ENCODE measurements at regions not wholly inside any gene's neighbourhood (a gene's known extent, or its start where the extent isn't known, plus 50 kb on each side); places are given as distances from the start of the nearest gene placed in this dataset.
A peak's percentile ranks its signal among the peaks of the same experiment; 100 is the strongest.

DNA sequence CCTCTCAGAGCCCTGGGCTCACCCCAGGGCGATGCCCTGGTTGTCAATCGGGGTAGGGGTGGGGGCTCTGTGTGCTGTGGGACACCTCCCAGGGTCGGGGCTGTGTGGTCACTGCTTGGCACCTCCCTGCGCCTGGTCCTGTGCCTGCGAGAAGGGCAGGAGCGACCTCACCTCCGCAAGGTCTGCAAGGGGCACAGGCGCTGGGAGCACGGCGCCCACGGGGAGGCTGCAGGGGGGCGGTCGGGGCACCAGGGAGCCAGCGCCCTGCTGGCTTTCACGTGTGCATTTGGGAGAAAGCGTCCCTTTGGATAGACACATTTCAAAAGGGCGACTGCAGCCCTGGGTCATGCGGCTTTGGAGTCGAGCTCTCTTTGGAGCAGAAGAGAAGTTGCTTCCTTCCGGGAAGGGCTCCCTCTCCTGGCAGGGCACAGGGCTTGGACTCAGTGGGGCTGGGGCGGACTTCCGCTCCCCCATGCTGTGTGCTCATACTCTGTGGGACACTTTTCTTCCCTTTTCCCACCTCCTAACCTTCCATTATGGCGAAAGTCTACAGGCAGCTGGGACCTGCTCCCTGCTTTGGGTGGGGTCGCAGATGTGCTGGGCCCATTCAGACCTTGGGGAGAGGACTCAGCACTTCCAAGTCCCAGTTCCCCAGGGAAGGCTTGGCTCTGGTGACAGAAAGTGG lies 52.9 kb upstream of the SLC28A3 start:
- no peak for DNase-seq

DNA sequence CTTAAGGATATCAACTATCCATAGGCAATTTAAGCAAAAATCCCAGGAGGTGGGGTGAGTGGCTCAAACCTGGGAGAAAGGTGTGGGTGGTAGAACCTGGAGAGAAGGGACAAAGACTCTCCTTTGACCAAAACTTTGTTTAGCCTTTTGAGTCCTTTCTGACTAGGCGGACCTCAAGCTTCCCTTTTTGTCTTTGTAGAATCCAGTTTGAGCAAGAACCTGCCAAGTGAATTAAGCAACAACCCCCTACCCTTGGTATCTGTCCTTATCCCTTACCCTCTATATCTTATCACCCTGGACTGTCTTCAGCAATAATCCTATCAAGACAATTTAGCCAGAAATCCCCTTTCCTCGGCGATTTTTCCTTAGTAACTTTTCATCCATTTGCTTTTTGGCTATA lies 53.5 kb upstream of the SLC28A3 start:
- DNase-seq, result no peak

DNA sequence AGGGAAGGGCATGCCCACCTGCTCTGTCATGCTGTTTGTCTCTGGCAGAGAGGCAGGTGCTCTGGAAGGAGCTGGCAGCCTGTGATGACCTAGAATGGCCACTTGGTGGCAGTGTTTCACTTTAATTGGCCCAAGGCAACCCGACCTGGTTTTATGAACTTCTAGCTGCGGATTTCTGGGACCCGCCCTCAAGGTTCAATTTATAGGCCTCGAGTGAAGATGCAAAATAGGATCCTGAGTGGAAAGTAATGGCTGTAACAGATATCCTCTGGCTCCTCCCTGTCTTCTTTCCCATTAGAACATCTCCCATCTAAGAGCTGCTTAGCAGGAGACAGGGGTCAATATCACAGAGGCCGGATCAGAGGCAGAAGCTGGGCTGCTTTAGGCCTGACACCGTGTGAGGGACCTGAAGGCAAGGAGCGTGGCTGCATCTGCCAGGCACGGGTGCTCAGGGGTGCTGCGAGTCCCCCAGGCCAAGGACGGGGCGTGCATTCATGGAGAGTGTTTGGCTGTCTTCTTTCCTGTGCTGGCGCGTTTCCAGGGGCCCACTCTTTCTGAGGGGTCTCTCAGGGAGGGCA lies 56.7 kb upstream of the SLC28A3 start:
- DNase-seq, result peak; percentile 65

DNA sequence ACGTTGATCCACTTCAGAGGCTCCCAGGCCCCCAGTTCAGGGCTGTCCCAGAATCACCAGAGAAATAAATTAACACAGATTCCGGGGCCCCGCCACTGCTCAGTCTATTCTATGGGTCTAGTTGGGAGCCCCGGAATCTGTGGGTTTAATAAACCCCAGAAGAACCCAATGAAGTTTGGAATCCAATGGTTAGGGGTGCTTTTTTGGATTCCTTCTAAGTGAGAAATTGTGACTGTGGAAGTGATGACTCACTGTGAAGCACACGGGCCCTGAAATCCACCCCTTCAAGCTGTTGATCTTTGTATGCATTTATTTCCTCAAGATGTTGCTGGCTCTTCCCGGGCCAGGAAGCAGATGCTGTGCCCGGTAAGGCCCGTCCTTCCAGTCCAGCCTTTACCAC lies 57.3 kb upstream of the SLC28A3 start:
- DNase-seq, result no peak

DNA sequence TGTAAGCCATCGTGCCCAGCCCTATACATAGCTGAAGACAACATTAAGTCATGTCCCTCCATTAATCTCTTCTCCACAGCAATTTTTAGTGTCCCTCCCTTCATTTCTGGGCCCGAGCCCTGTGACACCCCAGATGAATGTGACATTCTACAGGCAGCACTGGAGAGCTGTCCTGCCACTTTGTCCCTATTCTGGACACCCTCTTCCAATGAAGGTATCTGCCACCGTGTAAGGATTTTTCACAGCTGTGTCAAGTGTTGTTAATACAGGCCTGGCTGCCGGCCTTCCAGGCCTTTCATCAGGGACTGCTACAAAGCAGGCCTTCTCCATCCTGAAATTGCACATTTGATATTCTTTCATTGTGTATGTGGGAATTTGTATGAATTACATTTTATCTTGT lies 62.0 kb upstream of the SLC28A3 start:
- DNase-seq, result no peak

DNA sequence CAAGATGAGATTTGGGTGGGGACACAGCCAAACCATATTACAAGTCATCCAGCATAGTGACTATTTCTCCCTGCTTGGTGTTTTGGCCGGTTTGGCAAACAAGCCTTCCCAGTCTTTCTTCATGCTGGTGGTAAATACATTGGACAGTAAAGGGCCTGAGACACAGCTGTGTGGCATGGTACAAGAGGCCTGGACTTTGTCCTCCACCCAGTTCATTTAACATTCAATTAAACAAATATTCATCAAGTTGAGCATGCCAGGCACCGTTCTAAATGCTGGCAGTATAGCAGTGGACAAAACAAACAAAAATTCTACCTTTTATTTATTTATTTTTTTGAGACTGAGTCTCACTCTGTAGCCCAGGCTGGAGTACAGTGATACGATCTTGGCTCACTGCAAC lies 62.7 kb upstream of the SLC28A3 start:
- no peak for DNase-seq

DNA sequence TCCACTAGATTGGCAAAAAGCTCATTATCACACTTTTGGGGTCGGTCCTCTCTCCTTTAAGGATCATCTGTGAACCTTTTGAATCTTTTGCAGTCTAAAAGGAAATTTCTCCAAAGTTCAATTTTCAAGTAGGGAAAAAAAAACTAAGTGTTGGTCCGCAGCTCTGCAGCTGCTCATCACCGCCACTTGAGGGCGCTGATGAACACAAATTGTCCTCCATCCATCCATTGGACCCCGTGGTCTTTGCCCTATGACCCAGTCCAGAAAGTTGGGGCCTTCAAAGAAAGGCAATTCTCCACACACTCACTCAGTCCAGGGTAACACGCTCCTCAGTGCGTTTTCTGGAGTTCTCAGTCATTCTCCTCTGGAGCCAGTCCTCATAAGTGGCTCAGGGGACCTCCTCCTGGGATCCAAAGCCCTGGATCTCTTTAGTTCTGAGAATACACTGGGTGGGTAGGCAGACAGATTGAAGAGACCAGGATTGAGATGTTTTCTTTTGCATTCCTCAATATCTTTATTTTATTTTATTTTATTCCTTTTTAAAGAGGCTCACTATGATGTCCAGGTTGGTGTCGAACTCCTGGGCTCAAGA lies 63.6 kb upstream of the SLC28A3 start:
- DNase-seq, result no peak

DNA sequence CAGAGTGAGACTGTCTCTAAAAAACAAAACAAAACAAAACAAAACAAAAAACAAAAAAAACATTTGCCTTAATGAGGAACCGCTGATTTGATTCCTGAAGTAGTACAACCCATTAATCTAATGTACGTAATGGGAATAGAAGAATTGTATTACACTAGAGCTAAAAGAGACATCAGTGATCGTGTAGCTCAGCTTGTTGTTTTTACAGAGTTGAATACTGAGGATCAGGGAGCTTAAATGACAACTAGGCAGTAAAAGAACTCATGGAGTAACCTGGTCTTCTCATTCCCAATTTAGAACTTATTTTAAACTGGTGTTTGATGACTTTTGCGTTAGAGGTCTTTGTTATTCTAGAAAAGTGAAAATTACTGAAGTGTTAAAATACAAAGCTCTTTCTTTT lies 65.1 kb upstream of the SLC28A3 start:
- no peak for DNase-seq

DNA sequence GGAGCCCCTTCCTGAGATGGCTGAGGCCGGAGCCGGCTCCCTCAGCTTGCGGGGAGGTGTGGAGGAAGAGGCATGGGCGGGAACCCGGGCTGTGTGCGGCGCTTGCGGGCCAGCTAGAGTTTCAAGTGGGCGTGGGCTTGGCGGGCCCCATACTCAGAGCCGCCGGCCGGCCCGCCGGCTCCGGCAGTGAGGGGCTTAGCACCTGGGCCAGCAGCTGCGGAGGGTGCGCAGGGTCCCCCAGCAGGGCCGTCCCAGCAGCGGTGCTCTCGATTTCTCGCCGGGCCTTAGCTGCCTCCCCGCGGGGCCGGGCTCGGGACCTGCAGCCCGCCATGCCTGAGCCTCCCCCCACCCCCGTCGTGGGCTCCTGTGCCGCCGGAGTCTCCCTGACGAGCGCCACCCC lies 67.9 kb upstream of the SLC28A3 start:
- DNase-seq, result no peak

DNA sequence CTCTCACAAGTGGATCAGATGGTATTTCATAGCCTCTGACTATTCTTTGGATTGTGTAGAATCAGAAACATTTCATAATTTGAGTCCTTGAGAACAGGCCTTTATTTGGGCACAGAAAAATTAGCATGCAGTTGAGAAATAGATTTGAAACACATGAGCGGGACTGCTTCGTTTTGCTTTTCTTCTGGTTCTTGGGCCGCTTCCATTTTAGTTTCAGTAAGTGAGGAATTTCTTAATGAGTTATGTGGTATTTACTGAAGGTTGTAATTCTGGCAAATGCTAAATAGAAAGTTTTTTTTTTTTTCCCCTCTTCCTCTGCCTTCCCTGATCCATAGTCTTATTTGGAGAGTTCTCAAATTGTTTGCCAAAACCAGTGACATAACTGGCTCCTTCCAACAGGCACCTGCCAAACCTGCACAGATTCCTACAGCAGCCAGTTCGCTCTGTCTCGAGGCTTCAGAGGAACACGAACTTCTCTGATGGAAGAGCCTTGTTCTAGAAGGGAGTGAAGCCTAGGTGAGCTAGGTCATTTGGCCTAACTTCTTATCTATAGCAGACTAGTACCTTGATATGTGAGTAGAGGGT lies 71.2 kb upstream of the SLC28A3 start:
- no peak for DNase-seq

DNA sequence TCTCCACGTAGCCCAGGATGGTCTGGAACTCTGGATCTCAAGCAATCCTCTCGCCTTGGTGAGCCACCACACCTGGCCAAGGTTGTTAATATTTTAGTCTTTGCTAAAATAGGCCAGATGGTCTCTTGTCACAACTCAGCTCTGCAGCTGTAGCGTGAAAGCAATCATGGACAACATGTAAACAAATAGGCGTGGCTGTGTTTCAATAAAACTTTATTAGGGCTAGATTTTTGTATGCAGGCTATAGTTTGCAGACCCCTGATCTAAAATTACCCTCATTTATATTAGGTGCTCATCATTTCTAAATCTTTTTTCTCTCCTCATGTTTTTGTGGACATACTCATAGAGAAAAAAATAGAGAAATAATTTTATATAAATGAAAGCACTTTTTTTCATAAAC lies 72.1 kb upstream of the SLC28A3 start:
- DNase-seq, result no peak

DNA sequence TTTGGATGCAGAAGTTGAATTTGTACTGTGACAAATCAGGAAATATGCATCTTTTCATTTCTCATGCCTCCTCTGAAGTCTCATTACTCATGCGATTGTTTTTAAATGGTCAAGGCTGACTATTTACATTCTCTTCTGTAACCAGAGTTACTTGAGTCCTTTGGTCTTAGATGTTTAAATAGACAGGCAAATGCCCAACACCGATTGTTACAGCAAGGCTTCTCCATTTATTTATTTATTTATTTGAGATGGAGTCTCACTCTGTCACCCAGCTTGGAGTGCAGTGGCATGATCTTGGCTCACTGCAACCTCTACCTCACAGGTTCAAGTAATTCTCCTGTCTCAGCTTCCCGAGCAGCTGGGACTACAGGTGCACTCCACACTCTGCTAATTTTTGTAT lies 72.7 kb upstream of the SLC28A3 start:
- DNase-seq, result no peak

DNA sequence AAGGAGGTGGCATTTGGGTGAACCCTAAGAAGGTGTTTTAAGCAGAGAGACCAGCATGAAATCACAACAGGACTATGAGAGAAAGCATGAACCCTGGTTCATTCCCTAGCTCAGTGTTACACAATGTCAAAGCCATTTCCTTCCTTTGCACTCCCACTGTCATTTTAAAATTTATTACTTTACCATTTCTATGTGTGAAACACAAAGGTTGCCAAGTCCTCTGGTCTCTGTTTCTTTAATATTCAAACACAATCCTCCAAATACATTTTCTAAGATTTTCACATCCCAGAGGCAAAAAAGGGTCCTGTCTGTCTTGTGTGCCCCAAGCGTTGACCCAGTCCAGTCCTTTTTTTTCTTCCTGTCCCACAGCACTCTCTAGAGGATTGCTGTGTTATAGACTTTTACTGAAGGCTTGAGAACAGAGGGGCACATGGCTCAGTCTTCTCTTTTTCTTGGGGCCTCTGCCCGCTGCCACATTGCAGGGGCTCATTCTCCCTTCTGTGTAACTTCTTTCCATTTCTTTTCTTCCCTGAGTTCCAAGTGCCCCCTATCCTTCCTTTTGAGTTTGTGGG lies 78.6 kb upstream of the SLC28A3 start:
- no peak for DNase-seq

DNA sequence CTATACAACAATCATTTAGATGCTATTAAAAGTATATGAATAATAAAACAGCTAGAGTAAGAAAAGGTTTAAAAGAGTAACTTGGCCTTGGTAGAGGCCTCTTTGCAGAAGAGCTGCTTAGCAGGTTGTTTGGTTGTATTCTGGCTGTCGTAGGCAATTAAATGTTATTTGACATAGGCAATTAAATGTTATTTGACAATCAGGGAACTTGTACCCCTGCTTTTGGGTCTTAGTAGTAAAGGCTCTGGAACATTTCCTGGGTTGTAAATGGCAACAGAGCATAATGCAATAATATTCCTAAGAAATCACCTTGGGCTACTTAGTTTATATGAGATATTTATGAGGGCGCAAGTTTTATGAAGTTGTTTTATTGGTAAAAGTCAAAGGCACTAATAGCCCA lies 84.4 kb upstream of the SLC28A3 start:
- no peak for DNase-seq

DNA sequence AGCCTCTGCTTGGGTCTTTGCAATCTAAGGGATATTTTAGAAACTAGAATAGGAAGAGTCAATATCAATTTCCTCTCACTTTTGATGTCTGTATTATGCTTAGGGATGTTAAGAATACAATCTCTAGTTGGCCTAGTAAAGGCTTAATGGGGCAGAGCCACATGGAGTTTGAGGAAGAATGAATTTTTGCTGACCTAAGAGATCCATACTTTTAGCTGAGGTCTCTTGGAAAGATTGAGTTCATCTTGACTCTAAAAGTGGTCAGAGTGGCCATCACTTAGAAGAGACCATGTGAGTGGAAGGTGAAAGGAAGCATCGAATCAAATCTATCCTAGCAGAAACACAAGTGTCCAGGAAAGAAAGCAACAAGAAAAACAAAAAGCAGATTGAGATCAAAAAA lies 92.2 kb upstream of the SLC28A3 start:
- DNase-seq, result no peak

DNA sequence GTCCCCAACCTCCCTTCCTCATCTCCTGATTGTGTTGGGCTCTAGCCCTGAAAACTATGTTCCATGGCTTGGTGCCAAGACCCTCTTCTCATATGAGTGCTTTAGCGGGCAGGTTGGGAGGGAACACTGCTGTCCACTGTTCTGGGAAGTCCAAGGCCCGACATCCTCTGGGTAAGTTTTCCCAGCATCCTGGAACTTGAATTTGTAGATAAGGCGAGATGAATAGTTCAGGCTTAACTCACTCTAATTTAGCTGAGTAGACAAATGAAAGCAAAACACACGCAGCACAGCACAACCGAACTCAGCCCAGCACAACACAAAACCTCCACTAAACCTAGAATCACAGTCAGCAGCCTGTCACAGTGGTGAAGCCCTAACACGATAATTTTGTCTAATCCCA lies 95.3 kb upstream of the SLC28A3 start:
- DNase-seq, result no peak

DNA sequence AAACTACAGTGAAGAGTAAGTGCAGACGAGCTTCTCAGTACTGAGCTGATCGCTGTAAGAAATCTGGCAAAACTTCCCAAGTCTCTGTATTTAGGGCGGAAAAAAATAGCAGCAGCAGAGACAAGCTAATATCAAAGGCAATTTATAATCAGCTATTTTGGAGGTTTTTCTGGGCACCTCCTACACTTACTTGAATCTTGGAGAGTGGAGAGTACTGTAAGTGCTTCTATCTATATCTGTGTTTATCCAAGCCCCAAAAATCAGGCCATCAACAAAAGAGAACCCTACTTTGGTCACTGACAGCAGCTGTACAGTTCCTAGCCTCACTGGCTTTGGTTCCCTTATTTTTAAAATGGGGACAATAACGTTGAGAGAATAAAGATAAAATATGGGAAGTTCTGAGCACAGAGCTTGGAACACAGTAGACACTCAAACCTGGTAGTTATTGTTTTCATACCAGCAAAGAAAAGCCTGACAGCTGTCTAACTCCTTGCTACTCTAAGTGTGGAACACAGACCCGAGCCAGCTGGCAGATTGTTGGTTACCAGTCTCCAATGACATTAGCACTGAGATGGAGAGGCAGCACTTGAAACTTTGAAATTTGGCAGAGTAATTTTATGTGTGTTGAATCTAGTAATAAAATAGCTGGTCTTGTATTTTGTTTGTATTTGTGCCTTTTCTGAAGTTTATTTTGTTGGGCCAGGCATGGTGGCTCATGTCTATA lies 96.0 kb upstream of the SLC28A3 start:
- DNase-seq, result no peak

DNA sequence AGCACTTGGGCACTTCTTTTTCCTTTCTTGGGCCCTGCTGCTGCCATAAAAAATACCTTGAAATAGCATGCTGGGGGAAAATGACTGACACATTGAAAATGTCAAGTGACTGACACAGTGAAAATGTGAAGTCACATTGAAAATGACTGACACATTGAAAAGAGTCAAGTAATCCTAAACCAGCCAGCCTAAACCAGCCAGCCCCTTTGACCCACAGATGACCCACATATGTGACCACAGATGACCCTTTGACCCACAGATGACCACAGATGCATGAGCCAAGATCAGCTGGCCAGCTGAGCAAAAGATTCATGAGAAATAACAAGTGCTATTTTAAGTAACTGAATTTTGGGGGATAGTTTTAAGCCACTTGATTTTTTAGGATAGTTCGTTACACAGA lies 97.8 kb upstream of the SLC28A3 start:
- DNase-seq, result no peak

DNA sequence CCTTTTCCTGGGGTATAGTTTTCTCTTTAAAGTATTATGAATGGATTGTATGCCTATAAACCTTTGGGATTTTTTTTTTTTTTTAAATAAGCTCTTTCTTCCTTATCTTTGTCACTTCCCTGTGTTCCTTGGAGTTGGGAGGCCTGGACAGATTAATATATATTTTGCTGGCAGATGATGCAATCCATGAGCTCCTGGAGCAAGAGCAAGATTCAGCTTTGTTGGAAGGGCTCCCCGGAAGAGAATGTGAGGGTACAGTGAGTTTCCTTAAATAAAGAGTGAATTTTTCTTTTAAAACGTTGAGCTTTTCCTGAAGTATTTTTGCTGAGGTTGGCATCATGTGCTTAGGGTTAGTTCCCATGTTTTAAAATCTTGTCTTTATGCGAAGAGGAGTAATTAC lies 98.7 kb upstream of the SLC28A3 start:
- no peak for DNase-seq

DNA sequence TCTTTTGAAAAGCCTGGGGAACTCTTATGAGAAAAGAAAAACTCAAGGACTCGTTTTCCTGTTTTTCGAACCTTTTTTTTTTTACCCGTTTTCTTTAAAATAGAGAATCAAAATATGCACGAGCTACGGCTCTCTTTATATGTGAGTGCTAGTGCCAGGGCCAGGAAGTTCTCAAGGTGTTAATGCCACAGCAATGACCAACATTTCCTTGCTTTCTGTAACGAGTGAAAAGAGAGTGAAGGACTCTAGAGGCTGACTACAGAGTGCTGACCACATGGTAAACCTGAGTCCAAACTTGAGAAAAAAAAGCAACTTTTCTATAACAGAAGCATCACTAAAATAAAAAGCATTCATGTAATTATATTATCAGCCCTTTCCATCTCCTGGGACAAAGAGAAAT lies 102.2 kb upstream of the SLC28A3 start:
- DNase-seq, result no peak

DNA sequence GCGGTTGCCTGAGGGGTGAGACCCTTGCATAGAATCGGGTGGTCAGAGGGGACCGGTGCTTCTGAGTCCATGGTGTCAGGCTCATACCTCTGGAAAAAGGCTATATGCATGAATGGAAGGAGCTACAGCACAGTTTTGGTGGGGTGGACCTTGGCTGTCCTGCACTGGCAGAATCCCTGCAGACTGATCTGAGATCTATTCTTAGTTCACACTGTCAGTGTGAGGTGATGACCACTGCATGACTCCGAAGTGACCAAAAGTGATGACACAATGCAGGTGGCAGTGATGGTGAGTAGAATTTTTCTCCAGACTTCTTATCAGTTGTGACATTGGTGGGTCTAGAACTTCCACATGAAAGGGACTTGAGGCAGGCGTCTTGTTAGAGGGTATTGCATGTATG lies 105.2 kb upstream of the SLC28A3 start:
- DNase-seq, result no peak

DNA sequence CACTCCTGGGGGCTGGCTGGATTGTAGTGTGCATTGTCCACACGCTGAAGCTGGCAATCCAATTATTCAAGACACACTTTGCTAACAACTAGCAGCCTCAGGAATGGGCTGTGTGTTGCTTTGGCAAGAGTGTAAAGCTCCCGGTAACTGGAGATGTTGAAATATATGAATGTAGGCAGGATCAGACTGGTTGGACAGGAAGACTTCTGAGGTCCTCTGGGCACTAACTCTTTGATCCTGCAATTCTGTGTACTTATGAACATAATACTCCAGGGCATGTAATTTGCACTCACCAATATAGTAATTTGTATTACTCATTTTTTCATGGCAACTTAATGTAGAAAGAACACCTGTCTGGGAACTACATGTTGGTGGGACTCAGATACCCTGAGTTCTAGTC lies 106.7 kb upstream of the SLC28A3 start:
- no peak for DNase-seq

DNA sequence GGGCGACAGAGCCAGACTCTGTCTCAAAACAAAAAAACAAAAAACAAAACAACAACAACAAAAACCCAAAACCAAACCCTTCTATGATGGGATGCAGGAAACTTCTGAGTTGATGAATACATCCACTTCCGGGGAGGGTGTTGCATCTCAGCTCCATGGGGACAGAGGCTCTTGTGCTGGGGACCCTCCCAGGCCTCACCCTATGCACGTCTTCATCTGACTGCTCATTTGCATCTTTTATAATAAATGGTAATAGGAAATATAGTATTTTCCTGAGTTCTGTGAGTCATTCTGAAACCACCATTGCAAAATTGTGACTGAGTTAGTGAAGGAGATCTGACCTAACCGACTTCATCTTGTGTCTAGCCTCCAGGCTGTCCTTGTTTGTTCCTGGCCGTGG lies 109.5 kb upstream of the SLC28A3 start:
- no peak for DNase-seq

DNA sequence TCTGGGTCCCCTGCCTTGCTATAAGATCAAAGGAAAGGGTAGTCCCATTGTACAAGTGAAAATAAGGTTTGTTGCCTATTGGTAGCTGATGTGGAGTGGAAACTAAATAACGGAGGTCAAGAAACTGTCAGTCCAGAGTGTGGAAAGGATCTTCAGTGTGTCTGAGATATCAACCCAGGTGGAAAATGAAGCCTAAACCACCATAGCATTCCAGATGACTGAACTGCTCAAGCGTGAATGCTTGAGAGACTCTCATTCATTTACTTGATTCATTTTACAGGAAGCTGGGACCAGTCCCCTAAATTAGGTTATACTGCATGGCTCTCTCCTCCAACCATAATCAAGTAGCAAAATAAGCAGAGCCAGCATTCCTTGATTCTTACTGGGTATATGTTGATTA lies 116.0 kb upstream of the SLC28A3 start:
- DNase-seq, result no peak
